ENCODE measurements at regions not wholly inside any gene's neighbourhood (a gene's known extent, or its start where the extent isn't known, plus 50 kb on each side); places are given as distances from the start of the nearest gene placed in this dataset.

DNA sequence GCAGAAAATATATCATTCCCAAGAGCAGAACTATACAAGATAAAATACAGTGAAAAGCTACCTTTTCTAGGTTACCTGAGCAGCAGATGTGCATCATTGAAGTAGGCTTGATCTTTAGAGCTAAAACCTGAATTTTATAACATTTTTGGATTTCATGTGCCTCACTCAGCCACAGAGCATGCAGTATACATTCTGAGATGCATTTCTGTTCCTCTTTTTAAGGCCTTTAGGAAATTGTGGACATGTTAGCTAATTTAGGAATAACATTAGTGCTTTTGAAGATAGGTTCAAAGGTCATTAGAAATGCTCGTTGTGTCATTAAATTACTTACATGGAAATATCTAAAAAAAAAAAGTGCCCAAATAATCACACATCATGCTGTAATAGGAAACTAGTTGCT, 230.6 kb upstream of the PDGFD start:
- Histone ChIP-seq H3K27me3 (replicated peaks) (no peaks in the 10 kb centered on the region), H3K36me3 (replicated peaks) (no peaks in the 10 kb centered on the region), H3K27ac (no peak overlapping the region), H3K4me3 (ENCODE audit: low read depth, low read length) (no peak overlapping the region)
- in situ Hi-C loops (cut with HindIII; ENCODE audit: low pct_ligation_motif_present, low sequenced_read_pairs), result no loop called here
- no peak for DNase-seq
- TF ChIP-seq, protein P1, sequence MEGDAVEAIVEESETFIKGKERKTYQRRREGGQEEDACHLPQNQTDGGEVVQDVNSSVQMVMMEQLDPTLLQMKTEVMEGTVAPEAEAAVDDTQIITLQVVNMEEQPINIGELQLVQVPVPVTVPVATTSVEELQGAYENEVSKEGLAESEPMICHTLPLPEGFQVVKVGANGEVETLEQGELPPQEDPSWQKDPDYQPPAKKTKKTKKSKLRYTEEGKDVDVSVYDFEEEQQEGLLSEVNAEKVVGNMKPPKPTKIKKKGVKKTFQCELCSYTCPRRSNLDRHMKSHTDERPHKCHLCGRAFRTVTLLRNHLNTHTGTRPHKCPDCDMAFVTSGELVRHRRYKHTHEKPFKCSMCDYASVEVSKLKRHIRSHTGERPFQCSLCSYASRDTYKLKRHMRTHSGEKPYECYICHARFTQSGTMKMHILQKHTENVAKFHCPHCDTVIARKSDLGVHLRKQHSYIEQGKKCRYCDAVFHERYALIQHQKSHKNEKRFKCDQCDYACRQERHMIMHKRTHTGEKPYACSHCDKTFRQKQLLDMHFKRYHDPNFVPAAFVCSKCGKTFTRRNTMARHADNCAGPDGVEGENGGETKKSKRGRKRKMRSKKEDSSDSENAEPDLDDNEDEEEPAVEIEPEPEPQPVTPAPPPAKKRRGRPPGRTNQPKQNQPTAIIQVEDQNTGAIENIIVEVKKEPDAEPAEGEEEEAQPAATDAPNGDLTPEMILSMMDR (IDR thresholded peaks at IDR 0.05; ENCODE audit: low read depth, low read length, missing control alignments), result no peak

DNA sequence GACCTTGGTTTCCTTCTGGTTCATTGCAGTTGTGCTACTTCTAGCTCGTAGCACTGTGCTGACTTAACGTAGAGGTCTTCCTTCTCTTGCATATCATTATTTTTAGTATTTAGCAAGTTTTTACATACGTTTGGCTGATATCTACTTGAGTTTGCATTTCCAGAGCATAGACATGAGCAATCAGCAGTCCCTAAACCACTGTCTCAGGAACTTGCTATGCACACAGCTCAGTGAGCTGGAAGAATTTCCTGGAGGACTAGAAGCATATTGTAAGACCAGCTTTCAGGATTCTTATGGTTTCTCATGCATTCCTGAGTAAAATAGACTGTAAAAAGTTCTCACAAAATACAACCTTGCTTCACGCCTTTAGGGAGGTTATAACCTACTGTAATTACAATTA, 226.7 kb upstream of the PDGFD start:
- in situ Hi-C loops (cut with HindIII; ENCODE audit: low pct_ligation_motif_present, low sequenced_read_pairs), result no loop called here
- H3K27ac ChIP-seq, result no peak overlapping the region

DNA sequence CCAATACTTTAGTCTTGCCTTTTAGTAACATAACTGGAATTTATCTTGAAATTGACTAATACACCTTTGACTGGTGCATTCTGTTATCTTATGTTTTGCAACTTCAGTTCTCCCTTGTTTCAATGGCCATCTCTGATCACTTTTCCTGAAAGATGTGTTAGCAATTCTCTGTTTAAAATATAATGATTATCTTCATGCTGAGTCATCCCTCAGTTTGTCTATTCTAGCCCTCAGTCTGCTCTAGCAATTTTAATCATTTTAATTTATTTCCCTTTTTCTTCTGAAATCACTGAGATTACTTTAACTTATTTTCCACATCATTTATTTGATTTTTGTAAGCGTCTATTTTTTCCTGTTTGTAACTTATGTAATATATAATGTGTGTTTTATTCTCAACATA, 221.9 kb upstream of the PDGFD start:
- Histone ChIP-seq H3K27me3 (replicated peaks) (no peaks in the 10 kb centered on the region), H3K36me3 (replicated peaks) (no peaks in the 10 kb centered on the region), H3K27ac (no peak overlapping the region), H3K4me3 (ENCODE audit: low read depth, low read length) (no peak overlapping the region)
- in situ Hi-C loops (cut with HindIII; ENCODE audit: low pct_ligation_motif_present, low sequenced_read_pairs), result no loop called here
- TF ChIP-seq, protein P1 (IDR thresholded peaks at IDR 0.05; ENCODE audit: low read depth, low read length, missing control alignments), result no peak
- DNase-seq, result no peak

More for the DNA sequence above, 226.7 kb upstream of the PDGFD start:
- no peak overlapping the region for H3K4me3 ChIP-seq (ENCODE audit: low read depth, low read length)
- no peaks in the 10 kb centered on the region for H3K27me3 ChIP-seq (replicated peaks)
- TF ChIP-seq, protein P1 (IDR thresholded peaks at IDR 0.05; ENCODE audit: low read depth, low read length, missing control alignments), result no peak
- H3K36me3 ChIP-seq (replicated peaks), result no peaks in the 10 kb centered on the region
- peak; percentile 25 for DNase-seq

DNA sequence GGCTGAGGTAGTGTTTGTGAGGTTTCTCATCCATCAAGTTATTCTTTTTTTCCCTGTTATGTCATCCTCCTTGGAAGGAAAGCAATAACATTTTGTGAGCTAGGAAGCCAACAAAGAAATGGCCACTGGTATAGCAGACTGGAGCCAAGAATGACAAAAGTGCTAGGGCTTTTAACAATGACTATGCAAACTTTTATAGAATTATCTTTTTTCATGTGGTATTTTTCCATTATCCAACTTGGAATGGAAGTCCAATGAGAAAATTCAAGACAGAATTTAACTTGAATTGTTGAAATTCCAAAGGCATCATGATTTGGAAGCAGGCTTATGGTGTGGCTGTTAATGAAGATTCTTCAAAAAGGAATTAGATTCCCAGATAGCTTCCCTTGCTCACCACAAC, 216.4 kb upstream of the PDGFD start:
- TF ChIP-seq, protein P1 (IDR thresholded peaks at IDR 0.05; ENCODE audit: low read depth, low read length, missing control alignments), result no peak
- no peaks in the 10 kb centered on the region for H3K36me3 ChIP-seq (replicated peaks)
- H3K4me3 ChIP-seq (ENCODE audit: low read depth, low read length), result no peak overlapping the region
- no peaks in the 10 kb centered on the region for H3K27me3 ChIP-seq (replicated peaks)
- DNase-seq, result no peak
- H3K27ac ChIP-seq, result no peak overlapping the region
- in situ Hi-C loops (cut with HindIII; ENCODE audit: low pct_ligation_motif_present, low sequenced_read_pairs), result no loop called here

DNA sequence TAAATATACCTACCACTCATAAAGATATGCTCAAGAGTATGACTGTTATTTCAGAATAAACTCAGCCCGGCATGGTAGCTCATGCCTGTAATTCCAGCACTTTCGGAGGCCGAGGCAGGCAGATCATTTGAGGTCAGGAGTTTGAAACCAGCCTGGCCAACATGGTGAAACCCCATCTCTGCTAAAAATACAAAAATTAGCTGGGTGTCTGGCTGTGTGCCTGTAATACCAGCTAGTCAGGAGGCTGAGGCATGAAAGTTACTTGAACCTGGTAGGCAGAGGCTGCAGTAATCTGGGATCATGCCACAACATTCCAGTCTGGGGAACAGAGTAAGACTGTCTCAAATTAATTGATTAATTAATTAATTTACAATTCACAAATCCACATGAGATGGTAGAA, 208.2 kb upstream of the PDGFD start:
- no peak for DNase-seq
- Histone ChIP-seq H3K36me3 (replicated peaks) (no peaks in the 10 kb centered on the region), H3K4me3 (ENCODE audit: low read depth, low read length) (no peak overlapping the region), H3K27me3 (replicated peaks) (no peaks in the 10 kb centered on the region), H3K27ac (no peak overlapping the region)
- TF ChIP-seq, protein P1 (IDR thresholded peaks at IDR 0.05; ENCODE audit: low read depth, low read length, missing control alignments), result no peak
- in situ Hi-C loops (cut with HindIII; ENCODE audit: low pct_ligation_motif_present, low sequenced_read_pairs), result no loop called here

DNA sequence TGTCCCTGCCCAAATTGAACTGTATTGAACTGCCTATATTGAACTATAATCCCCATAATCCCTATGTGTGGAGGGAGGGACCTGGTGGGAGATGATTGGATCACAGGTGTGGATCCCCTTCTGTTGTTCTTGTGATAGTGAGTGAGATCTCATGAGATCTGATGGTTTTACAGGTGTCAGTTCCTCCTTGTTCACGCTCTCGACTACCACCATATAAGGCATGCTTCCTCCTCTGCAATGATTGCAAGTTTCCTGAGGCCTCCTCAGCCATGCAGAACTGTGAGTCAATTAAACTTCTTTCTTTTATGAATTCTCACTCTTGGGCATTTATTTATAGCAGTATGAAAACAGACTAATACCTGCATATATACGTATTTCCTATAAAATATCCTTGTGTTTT, 206.5 kb upstream of the PDGFD start:
- H3K27me3 ChIP-seq (replicated peaks), result no peaks in the 10 kb centered on the region

More for the DNA sequence above, 206.5 kb upstream of the PDGFD start:
- no peak for DNase-seq
- Histone ChIP-seq H3K36me3 (replicated peaks) (no peaks in the 10 kb centered on the region), H3K27ac (no peak overlapping the region), H3K4me3 (ENCODE audit: low read depth, low read length) (no peak overlapping the region)
- in situ Hi-C loops (cut with HindIII; ENCODE audit: low pct_ligation_motif_present, low sequenced_read_pairs), result no loop called here
- TF ChIP-seq, protein P1 (IDR thresholded peaks at IDR 0.05; ENCODE audit: low read depth, low read length, missing control alignments), result no peak
